Neural cell (in vitro differentiated cells): ENCODE measurements at regions not wholly inside any gene's neighbourhood (a gene's known extent, or its start where the extent isn't known, plus 50 kb on each side); places are given as distances from the start of the nearest gene placed in this dataset.

ENCODE experiments used
- H2AFZ ChIP-seq: fragments of 200-600, 300-800 bp; sonication (generic), shearing (Covaris generic); 2 replicates; pipeline ENCODE4 v1.6.0; 2014; ENCODE audit warnings: low read depth, mild to moderate bottlenecking, antibody characterized with exemption, low read length, moderate library complexity
- H3F3A ChIP-seq: fragments of 200-600 bp; shearing (Covaris generic); 2 replicates; pipeline ENCODE4 v1.6.1; 2016; ENCODE audit warnings: mild to moderate bottlenecking, moderate library complexity, mixed read lengths, antibody characterized with exemption, low read length; ENCODE audit not compliant: insufficient read depth, poor library complexity, severe bottlenecking
- H3K27ac ChIP-seq: fragments of 200-600, 300-800 bp; sonication (generic), shearing (Covaris generic); 2 replicates; pipeline ENCODE4 v1.5.1; 2014; ENCODE audit warnings: mild to moderate bottlenecking, low read length, moderate library complexity
- H3K27me3 ChIP-seq: fragments of 300-800, 200-600 bp; sonication (generic), shearing (Covaris generic); 2 replicates; pipeline ENCODE4 v1.6.0; 2014; ENCODE audit warnings: mild to moderate bottlenecking, low read depth, low read length, moderate library complexity; ENCODE audit not compliant: insufficient read depth
- H3K36me3 ChIP-seq: fragments of 300-800, 200-600 bp; sonication (generic), shearing (Covaris generic); 2 replicates; pipeline ENCODE4 v1.5.1; 2014; ENCODE audit warnings: mild to moderate bottlenecking, antibody characterized with exemption, low read length, moderate library complexity; ENCODE audit not compliant: insufficient read depth
- H3K4me2 ChIP-seq: fragments of 300-800, 200-600 bp; sonication (generic), shearing (Covaris generic); 2 replicates; pipeline ENCODE4 v1.6.0; 2014; ENCODE audit warnings: mild to moderate bottlenecking, low read length
- H3K4me3 ChIP-seq: fragments of 300-800, 200-600 bp; sonication (generic), shearing (Covaris generic); 2 replicates; pipeline ENCODE4 v1.5.1; 2014; ENCODE audit warnings: mild to moderate bottlenecking, low read length, moderate library complexity
- H3K79me2 ChIP-seq: fragments of 200-600 bp; shearing (Covaris generic); replicated peaks from 2 replicates; pipeline ENCODE4 v1.6.0; 2014; ENCODE audit warnings: mild to moderate bottlenecking, low read length, moderate library complexity; ENCODE audit not compliant: insufficient read depth
- H3K9ac ChIP-seq: fragments of 300-800, 200-600 bp; sonication (generic), shearing (Covaris generic); 2 replicates; pipeline ENCODE4 v1.6.1; 2016; ENCODE audit warnings: mild to moderate bottlenecking, low read length, mixed read lengths
- H3K9me2 ChIP-seq: fragments of 200-600 bp; shearing (Covaris generic); 2 replicates; pipeline ENCODE4 v1.6.1; 2016; ENCODE audit warnings: mild to moderate bottlenecking, low read length, mixed read lengths; ENCODE audit not compliant: insufficient read depth
- H3K9me3 ChIP-seq: fragments of 200-600, 300-800 bp; sonication (generic), shearing (Covaris generic); 2 replicates; pipeline ENCODE4 v1.6.1; 2016; ENCODE audit warnings: mild to moderate bottlenecking, mixed run types, low read length, moderate library complexity, mixed read lengths
- H4K20me1 ChIP-seq: fragments of 200-600 bp; shearing (Covaris generic); 2 replicates; pipeline ENCODE4 v1.6.1; 2016; ENCODE audit warnings: mild to moderate bottlenecking, mixed run types; ENCODE audit not compliant: insufficient read depth
- EP300 ChIP-seq: fragments of 450-650 bp; conservative IDR thresholded peaks from 2 replicates; pipeline ENCODE4 v1.6.1; 2014; ENCODE audit warnings: antibody characterized with exemption, mild to moderate bottlenecking, moderate library complexity; ENCODE audit not compliant: poor library complexity, severe bottlenecking
- EZH2 ChIP-seq: fragments of 200-600, 300-800 bp; shearing (Covaris generic), sonication (generic); IDR thresholded peaks from 2 replicates; pipeline ENCODE4 v1.6.1; 2014; ENCODE audit warnings: antibody characterized with exemption, low read length, borderline replicate concordance, mild to moderate bottlenecking; ENCODE audit not compliant: insufficient read depth, poor library complexity, severe bottlenecking
- MXI1 ChIP-seq: fragments of 450-650 bp; conservative IDR thresholded peaks from 2 replicates; pipeline ENCODE4 v1.6.1; 2014; ENCODE audit warnings: antibody characterized with exemption, mild to moderate bottlenecking; ENCODE audit not compliant: poor library complexity, severe bottlenecking
- POLR2AphosphoS5 ChIP-seq: IDR thresholded peaks from 2 replicates; pipeline ENCODE4 v1.6.1; 2012
- RAD21 ChIP-seq: fragments of 450-650 bp; conservative IDR thresholded peaks from 2 replicates; pipeline ENCODE4 v1.6.1; 2014; ENCODE audit warnings: antibody characterized with exemption, mild to moderate bottlenecking, moderate library complexity
- SMC3 ChIP-seq: fragments of 450-650 bp; conservative IDR thresholded peaks from 2 replicates; pipeline ENCODE4 v1.6.1; 2014; ENCODE audit warnings: antibody characterized with exemption, mild to moderate bottlenecking, moderate library complexity; ENCODE audit not compliant: poor library complexity
- TAF1 ChIP-seq: IDR thresholded peaks from 2 replicates; pipeline ENCODE4 v1.6.1; 2012; ENCODE audit warnings: low read depth
- TF ChIP-seq, protein P1 (sequence below): fragments of 450-650 bp; IDR thresholded peaks from 2 replicates; pipeline ENCODE4 v1.5.1; 2014; ENCODE audit warnings: antibody characterized with exemption, mild to moderate bottlenecking, moderate library complexity; ENCODE audit not compliant: poor library complexity, severe bottlenecking
- TF ChIP-seq, protein P2 (sequence below): IDR thresholded peaks from 2 replicates; pipeline ENCODE4 v1.6.1; 2012; ENCODE audit warnings: borderline replicate concordance

DNA sequence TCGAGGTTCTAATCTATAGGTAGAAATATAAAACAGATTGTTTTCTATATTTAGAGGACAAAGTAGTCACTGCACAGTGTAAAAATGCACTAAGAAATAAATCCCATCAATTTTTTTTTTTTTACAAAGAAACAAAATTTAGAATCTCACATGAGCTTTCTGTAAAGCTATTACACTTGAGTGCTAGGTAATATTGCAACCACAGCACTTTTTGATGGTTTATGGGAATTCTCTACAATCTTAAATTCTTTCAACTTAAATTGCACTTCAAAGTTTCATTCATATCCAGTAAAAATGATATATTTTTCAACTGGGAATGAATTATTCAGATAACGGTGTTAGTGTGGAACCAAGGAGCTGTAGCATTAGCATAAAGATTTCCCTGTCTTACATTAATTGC, 1035.4 kb downstream of the SQOR start:
- Histone ChIP-seq H3K4me2 (no peak overlapping the region), H3K27me3 (no peaks in the 10 kb centered on the region), H3K4me3 (no peak overlapping the region), H2AFZ (no peak overlapping the region), H3F3A (no peaks in the 10 kb centered on the region), H3K27ac (no peak overlapping the region), H3K9me3 (no peaks in the 10 kb centered on the region), H3K9ac (no peak overlapping the region), H3K79me2 (no peaks in the 10 kb centered on the region), H3K36me3 (no peaks in the 10 kb centered on the region), H3K9me2 (no peaks in the 10 kb centered on the region), H4K20me1 (no peaks in the 10 kb centered on the region)
- TF ChIP-seq, protein P1, sequence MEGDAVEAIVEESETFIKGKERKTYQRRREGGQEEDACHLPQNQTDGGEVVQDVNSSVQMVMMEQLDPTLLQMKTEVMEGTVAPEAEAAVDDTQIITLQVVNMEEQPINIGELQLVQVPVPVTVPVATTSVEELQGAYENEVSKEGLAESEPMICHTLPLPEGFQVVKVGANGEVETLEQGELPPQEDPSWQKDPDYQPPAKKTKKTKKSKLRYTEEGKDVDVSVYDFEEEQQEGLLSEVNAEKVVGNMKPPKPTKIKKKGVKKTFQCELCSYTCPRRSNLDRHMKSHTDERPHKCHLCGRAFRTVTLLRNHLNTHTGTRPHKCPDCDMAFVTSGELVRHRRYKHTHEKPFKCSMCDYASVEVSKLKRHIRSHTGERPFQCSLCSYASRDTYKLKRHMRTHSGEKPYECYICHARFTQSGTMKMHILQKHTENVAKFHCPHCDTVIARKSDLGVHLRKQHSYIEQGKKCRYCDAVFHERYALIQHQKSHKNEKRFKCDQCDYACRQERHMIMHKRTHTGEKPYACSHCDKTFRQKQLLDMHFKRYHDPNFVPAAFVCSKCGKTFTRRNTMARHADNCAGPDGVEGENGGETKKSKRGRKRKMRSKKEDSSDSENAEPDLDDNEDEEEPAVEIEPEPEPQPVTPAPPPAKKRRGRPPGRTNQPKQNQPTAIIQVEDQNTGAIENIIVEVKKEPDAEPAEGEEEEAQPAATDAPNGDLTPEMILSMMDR = no peak
- TF ChIP-seq, protein P2, sequence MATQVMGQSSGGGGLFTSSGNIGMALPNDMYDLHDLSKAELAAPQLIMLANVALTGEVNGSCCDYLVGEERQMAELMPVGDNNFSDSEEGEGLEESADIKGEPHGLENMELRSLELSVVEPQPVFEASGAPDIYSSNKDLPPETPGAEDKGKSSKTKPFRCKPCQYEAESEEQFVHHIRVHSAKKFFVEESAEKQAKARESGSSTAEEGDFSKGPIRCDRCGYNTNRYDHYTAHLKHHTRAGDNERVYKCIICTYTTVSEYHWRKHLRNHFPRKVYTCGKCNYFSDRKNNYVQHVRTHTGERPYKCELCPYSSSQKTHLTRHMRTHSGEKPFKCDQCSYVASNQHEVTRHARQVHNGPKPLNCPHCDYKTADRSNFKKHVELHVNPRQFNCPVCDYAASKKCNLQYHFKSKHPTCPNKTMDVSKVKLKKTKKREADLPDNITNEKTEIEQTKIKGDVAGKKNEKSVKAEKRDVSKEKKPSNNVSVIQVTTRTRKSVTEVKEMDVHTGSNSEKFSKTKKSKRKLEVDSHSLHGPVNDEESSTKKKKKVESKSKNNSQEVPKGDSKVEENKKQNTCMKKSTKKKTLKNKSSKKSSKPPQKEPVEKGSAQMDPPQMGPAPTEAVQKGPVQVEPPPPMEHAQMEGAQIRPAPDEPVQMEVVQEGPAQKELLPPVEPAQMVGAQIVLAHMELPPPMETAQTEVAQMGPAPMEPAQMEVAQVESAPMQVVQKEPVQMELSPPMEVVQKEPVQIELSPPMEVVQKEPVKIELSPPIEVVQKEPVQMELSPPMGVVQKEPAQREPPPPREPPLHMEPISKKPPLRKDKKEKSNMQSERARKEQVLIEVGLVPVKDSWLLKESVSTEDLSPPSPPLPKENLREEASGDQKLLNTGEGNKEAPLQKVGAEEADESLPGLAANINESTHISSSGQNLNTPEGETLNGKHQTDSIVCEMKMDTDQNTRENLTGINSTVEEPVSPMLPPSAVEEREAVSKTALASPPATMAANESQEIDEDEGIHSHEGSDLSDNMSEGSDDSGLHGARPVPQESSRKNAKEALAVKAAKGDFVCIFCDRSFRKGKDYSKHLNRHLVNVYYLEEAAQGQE = no peak

DNA sequence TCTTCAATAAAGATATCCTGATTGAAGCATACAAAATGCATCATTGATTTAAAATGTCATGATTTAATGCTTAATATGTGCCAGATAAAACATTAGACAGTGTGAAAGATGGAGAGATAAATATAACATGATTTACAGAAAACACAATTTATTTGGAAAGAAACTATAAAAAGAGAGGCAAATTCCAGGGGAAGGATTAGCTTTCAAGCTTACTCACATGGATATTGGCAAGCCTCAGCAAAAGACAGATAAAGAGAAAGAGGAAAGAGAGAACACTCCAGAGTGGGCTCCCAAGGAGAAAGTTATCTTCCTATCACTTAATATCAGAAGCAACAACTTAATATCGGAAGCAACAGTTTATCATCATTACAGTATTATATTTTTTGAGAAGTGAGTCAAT, 1036.5 kb downstream of the SQOR start:
- no peak for TF ChIP-seq RAD21
- TF ChIP-seq POLR2AphosphoS5 = no peak
- no peak for TF ChIP-seq MXI1
- no peak for TF ChIP-seq TAF1
- no peak for TF ChIP-seq SMC3
- TF ChIP-seq, protein P1 = no peak
- TF ChIP-seq, protein P2 = no peak
- TF ChIP-seq EP300 = no peak
- no peak for TF ChIP-seq EZH2
- Histone ChIP-seq H3K27me3 (no peaks in the 10 kb centered on the region), H3K36me3 (no peaks in the 10 kb centered on the region), H3K27ac (no peak overlapping the region), H3K9me3 (no peaks in the 10 kb centered on the region), H4K20me1 (no peaks in the 10 kb centered on the region), H3K9me2 (no peaks in the 10 kb centered on the region), H3K4me2 (no peak overlapping the region), H3K9ac (no peak overlapping the region), H3K79me2 (no peaks in the 10 kb centered on the region), H3F3A (no peaks in the 10 kb centered on the region), H2AFZ (no peak overlapping the region), H3K4me3 (no peak overlapping the region)
